Stimulated activated naive CD4-positive, alpha-beta T cell (primary cell): ENCODE measurements at regions not wholly inside any gene's neighbourhood (a gene's known extent, or its start where the extent isn't known, plus 50 kb on each side); places are given as distances from the start of the nearest gene placed in this dataset.

ENCODE experiments used
- DNase-seq, 6 experiments: peaks; one replicate each; lab custom pipeline; 2025; lab: John Stamatoyannopoulos, UW

DNA sequence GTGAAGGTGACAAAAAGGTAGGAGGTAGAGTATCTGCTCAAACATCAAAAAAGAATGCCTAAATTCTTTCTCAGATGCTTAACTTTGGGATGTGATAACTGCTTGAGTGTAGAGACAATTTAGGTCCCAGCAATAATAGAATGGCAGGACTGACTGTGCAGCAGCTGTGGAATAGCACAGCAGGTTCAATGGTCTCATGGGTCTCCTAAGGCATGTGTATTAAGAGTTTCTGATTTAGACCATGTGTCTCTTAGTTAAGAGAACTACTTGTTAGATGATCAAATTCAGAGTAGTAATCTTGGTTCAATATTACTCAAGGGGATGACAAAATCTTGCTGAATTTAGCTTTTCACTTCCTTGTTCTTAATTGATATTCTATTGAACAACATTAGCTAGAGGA, 72.0 kb downstream of the ALX1 start:
- DNase-seq, result no peak

DNA sequence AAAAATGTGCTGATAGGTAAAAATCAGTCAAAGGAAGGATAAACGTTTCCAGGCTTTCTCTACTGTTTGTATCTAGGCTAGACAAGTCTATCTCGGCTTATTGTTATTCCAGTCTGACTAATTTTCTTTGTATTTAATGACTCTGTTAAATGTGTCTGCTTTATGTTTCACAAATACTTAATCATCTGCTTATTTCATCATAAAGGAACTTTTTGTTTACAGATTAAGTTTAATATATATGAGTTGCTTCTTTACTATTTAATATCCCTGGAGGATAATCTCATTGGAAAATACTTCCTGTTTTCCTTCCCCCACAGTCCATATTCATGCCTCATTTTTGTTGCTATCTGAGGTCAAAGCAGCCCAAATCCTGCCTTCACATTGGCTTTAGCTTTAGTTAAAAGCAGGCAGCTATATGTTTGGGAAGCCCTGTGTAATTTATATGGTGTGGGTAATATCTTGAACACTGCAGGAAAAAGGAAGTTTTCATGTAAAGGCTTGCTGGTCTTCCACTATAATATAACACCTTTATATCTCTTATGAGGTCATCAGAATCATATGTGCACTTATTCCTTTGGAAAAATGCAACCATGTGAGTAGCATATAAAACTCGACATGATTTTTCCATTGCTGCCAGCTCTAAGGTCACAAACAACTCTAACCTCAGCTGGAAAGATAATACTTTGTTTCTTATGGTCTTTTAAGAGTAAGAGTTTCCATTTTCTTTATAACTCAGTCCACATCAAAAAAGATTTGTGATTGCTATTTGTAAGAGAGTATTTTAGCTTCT, 76.8 kb downstream of the ALX1 start:
- DNase-seq, result no peak

DNA sequence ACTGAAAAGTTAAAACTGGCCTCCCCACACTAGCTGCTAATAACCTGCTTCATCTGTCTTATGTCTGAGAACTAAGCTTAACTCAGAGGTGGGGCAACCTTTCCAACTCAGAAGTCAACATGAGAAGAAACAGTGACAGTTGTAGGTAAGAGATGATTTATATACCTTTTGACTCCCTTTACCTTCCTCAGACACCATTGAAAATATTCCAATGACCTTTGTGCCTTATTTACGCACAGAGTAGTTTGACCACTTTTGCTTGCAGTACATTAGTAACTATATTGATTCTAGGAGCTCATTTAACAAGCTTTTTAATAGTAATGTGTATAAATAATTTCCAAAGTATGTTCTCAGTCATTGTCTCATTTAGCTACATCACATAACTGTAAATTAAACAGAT, 77.6 kb downstream of the ALX1 start:
- no peak for DNase-seq

DNA sequence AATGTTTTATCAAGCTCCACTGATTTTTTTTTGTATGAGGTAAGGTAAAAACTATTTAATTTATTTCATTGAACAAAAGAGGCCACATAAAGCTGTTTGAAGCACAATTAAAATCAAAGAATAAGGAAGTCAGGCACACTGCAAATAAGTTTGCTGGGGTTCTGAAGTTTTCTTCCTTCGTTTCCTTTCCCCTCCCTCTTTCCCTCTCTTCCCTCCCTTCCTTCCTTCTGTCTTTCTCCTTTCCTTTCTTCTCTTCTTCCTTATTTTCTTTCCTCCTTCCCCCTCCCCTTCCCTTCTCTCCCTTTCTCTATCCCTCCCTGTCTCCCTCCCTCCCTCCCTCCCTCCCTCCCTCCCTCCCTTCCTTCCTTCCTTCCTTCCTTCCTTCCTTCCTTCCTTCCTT, 78.7 kb downstream of the ALX1 start:
- no peak for DNase-seq

DNA sequence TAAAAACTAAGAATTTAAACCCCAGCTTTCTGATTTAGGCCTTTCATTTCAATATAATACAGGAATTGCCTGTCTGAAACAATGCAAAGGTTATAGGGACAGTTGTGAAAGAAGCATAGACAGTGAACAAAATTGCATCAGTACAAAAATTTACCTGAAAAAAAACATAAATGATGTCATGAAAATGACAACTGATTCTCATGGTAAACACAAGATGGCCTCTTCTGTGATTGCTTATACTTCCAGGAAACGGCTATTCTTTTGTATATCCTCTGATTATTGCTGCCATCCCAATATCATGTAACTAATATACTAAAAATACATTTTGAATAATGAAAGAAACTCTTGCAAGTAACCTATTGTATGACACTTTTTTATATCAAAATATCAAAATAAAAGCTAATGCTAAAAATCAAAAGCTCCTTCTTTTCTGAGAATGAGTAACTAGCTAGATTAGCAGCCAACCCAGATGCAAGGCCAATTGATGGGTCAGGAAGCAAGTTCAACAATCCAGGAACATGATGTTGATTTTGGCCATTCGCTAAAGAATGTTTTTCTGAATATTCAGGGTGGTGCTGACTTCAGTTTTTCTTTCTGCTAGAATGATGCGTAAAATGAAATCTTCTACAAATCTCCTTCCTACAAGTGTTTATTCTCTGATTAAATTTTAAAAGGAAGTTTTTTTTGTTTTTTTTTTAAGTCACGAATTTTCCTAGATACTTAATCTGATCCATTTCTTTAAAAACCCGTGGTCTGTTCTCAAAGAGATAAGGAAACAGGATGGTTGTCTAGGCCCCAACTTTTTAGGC, 83.6 kb downstream of the ALX1 start:
- no peak for DNase-seq

DNA sequence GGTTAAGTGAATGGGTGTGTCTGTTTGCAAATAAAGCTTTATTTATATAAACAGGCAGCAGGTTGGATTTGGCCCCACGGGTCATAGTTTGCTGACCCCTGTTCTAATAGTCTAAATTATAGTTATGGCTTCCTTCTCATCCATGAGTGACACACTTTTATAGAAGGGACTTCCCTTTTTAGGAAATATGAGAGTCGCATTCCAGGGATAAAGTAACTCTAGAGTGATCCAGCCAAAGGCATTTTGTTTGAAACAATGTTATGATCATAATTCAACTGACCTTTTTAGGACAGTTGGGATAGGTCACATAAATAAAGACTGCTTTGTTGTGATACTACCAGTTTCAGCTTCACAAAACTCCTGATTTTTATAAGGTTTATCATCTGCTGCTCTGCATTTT, 87.9 kb downstream of the ALX1 start:
- no peak for DNase-seq

DNA sequence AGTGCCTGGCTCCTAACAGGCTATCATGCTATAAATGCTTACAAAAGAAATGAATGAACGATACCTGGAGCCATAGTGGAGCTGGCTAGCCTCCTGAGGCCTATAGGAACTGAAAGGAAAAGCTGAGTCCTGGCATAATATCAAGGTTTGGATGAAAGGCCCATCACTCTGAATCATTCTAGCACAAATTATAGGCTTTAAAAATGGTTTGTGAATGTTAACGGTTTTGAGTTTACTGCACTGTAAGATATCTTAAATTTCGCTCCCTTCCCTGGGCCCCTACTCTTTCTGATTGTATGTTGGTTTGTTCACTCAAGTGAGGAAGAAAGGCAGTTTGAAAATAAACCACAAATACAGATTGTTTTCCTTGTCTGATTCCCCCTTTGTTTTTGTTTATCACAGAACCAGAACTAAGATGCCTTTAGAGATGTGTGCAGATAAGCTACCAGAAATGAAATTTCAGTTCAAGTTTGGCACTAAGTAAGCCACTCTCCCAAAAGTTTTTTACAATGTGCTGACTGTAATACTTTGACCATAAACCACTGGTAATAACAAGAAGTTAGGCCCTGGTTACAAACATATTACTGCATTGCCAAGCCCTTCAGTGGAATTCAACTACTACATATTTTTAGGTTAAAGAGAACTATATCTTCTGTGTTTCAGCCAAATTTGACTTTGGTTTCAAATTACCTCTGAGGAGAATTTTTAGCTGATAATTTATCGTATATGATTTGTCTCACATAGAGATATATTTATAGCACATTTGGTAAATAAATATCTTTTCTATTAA, 89.5 kb downstream of the ALX1 start:
- DNase-seq, result no peak

DNA sequence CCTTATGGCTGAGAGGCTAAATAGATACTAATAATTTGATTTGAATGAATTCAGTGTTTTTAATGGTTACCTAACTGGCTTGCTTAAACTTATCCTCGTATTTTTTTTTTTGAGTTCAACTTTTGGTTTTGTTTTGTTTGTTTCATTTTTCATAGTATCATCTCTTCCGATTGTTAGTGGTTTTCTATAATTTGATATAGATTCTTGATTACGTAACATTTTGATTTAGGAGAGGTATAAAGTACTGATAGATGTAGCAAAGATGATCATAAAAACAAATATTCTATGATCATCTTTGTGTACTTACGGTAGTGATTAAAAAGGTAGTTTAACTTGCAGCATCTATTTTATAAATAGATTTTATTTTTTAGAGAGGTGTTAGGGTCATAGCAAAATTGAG, 93.0 kb downstream of the ALX1 start:
- DNase-seq, result no peak

DNA sequence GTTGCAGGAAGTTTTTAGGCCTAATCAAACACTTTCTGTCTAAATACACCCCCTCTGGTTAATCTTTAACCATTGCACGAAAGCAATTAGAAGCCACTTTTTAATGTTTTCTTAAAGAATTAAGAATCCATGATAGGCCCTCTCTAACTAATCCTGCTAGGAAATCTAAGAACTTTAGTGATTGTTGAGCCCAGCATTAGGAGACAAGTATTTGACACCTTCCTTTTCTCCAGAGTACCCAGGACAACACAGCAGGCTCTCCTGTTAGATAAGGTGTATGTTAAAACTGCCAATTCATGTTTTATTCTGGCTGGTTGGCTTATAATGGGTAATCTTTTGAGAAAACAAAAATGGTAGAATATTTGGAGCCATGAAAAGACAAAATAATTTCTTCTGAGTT, 95.0 kb downstream of the ALX1 start:
- DNase-seq, result no peak

DNA sequence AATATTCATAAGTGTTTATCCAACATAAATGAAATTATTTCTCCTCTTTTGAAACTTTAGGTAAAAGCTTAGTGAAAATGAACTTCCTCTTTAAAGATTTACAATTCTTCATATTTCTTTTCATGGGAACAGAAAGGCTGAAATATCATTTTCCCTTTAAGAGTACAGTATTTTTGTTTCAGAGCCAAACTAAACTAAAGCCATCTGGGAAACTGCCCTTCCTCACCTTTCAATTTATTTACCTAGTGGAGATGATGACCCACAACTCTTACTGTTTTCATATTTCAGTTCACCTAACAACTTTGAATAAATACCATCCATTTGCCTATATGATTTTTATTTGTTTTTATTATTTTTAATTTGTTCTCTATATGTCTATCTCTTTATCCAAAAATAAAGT, 105.4 kb downstream of the ALX1 start:
- no peak for DNase-seq

DNA sequence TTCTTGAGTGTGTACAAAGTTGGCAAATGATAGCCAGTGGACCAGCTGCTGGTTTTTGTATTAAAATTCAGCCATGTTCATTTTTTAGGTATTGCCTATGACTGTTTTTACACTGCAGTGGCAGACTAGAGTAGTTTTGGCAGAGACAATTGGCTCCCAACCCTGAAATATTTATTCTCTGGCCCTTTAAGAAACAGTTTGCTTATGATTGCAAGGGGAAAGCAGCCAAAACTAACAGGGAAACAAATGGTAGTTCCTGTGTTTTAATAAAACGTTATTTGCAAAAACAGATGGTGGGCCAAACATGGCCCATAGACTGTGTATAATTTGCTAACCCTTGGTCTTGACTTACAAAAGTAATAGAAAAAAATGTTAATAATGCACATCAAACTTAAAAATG, 110.2 kb downstream of the ALX1 start:
- no peak for DNase-seq

DNA sequence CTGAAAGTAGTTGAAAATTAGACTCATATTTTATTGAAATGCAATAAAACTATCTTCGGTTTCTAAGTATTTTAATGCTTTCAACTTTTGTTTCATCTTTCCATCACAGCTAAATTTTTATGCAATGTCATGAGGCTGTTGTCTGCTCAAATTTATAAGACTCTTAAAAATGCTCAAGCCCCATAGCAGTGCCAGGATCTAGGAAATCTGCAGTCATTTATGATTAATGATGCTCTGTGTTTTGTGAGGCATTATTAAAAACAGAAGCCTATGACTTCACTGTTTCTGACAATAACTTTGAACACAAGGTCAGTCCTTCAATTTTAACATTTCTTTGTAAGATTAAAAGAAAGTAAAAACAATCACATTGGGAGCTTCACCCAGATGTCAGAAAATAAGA, 112.5 kb downstream of the ALX1 start:
- DNase-seq, result no peak

DNA sequence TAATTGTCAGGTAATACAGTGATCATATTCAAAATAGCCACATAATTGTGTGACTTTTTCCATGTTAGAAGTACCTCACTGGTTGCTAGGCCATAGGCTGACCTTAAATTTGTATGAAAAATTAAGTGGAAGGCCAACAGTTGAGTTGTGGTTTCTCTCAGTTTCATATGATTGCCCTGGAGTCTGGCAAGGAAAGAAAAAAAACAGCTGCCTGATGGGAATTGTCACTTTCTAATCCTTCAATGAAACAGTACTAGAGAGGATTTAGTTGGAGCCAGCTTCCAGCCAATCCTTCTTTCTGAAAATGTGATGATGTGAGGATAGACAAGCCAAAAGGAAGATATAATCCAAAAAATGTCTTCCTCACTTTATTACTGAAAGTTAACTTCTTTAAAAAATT, 113.6 kb downstream of the ALX1 start:
- DNase-seq, result no peak

DNA sequence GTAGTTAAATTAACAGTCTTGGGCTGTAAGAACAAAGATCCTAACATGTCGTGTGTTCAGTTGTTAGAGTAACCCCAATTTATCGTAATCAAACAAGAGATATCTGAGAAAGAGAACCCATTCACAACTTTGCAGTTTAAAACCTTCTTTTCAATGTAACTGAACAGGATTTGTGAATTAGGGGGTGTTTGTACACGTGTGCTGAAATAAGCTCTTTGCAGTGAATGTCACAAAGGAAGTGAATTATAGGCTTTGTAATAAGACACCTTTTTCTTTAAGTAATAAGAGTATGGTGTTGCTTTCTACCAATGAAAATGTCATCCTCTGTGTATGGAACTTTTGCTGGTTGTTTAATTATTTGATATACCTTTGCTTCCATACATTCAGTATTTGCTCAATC, 114.0 kb downstream of the ALX1 start:
- no peak for DNase-seq

DNA sequence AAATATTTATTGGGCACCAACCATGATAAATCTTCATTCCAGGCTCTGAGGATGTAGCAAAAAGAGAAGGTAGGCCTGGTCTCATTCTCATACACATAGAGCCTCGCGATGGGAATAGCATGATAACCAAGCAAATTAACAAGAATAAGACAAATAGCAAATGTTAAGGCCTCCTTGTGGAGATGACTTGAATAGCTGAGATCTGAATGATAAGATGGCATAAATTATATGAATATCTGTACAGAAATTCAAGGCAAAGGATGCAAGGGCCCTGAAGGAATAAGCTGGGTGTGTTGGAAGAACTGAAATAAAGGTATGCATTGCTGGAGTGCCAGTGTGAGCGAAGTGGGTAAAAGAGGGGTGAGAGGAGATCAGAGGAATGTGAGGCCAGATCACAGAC, 114.8 kb downstream of the ALX1 start:
- no peak for DNase-seq

DNA sequence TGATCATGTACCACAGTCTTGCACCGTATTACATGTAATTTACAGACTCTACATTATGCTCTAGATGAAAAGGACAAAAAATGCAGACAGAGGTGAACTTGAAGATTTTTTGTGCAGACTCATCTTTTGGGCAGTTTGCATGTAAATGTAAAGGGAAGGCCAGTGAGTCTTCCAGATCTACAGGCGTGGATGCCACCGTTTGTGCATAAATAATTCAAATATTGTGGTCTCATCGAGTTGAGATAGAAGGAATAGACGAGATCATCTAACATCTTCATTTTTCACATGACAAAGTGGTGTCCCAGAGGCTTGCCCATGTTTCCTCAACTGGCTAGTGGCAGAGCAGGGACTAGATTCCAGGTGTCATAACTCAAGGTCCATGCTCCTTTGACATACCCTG, 125.2 kb downstream of the ALX1 start:
- DNase-seq, result no peak

DNA sequence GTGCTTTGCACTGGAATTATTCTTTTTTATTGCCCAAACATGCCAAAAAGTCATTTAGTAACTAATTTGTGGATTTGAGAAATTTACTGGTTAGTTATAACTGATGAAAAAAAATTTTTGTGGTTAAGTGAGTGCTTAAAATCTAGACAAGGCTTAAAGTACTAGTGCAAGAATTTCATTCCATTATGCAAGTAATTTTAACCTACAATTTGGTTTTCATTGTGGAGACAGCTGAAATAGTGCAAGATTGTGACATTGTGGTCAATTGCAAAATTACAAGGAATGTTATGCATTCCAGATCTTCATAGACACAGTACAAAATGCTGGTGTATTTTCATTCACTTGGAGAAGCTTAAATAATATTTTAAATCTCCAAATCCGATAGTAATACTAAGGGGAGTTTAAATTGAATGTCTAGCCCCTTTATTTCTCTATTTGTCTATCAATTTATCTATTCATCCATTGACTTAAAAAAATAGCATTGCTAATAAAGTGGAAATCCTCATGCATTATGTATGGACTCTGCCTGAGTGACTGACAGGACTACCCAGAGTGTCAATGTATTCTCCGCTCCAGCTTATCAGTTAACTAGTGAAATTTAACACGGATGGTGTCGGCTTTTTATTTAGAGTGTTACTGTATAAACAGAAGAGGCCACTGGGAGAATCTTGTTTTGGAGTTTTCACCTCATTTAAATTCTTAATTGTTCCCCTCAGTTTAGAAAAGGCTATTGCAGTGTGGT, 125.9 kb downstream of the ALX1 start:
- no peak for DNase-seq

DNA sequence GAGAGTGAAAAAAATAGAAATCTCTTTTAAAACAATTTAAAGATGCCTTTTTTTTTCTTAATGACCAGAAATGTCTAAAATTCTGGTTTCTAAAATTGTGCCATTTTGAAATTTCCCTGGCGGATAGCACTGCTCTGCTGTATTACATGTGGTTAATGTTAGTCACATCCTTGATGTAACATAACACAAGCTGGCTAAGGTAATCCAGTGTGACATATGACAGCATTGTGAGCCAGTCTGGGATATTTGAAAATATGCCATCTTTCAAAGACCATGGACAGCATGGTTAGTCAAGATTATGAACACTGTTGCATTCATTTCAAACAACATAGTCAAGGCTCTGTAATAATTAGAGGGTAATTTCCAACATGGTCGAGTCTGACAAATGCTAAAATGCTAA, 133.2 kb downstream of the ALX1 start:
- DNase-seq, result no peak

DNA sequence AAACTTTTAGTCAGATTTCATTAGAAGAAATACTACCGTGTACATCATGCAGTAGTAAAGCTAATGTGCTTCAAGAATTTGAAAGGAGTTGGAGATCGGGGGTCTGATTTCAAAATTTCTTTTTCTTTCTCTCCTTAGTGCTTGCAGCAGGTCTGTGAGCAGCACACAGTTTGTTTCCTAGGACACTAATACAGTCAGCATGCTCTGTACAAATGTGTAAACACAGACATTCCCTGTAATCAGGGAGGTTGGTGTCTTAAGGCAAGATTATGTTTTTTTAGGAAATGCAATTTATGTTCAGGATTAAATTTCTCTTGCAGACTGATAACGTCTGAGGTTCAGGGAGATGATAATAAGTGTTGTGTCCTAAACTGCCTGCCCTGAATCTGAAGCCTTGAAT, 142.7 kb downstream of the ALX1 start:
- no peak for DNase-seq

DNA sequence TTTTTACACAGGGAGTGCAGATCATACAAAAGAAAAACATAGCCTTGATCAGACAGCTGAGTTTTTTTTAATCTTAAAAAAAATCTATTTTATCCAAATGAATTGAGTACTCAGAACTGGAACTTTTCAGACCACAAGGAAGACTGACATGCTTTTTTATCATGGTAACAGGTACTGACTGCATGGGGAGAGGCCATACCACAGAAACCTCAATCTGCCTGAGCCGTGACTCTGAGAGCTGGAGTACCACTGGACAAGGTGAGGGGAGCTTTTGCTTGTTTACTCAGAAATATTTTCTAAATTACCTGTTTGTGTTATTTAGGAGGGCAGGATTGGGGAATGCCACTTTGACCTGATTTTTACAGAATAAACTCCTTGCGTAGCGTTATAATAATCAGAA, 143.9 kb downstream of the ALX1 start:
- no peak for DNase-seq

DNA sequence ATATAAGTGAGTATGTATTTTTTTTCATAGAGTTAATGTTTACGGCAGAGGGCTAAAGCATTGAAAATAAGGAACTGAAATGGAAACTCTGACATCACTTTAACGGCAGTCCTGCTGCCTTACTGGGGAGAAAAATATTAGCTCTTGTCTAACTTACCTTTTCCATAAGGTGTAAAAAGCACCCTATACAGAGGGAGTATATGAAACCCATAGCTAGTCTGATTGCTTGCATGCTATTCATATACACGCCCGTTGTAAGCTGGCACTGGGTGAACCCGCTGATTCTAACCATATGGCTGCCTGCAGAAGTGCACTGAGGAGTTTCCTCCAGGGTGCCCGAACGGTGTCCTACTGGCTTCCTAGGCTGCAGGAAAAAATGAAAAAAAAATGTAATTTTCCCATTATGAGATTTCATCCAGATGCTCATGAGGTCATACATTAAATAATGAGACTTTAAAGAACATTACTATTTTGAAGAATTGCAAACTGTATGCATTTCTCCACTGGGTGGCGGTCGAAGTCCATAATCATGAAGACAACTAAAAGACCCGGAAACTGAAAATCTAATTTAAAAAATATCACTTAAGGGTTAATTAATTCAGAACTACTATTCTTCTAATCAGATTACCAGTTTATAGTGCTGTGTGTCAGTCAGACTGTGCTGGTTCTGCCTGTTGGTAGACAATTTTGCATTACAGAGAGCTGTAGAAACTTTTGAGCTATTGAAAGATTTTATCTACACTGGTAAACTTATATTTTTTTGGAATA, 144.7 kb downstream of the ALX1 start:
- no peak for DNase-seq

DNA sequence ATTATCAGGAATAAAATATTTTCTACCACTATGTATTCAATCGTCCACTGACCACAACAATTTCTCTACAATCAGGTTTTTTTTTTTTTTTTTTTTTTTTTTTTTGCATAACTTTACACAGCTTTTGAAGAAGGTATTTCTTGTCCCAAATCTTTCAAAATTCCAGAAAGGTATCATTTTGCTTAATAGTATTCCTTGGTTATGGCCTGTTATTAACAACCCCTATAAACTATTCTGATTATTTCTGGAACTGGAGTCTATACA, 145.3 kb downstream of the ALX1 start:
- DNase-seq, result no peak
